ENCODE measurements at regions not wholly inside any gene's neighbourhood (a gene's known extent, or its start where the extent isn't known, plus 50 kb on each side); places are given as distances from the start of the nearest gene placed in this dataset.

GRCh38 chr3:152709659-152710058 is 125.3 kb upstream of the P2RY1 start:
- TF ChIP-seq EZH2 (IDR thresholded peaks at IDR 0.05; ENCODE audit: low read length) (no peak), CTCF (optimal IDR thresholded peaks at IDR 0.05 in 1 of 3, IDR thresholded peaks at IDR 0.05 in 1 of 3, conservative IDR thresholded peaks at IDR 0.05 in 1 of 3; ENCODE audit: extremely low read depth in 1 of 3, insufficient read depth in 2 of 3, low read length in 3 of 3) (no peak)
- Histone ChIP-seq H3K9me3 (ENCODE audit: control insufficient read depth, low read depth, low read length) (no peaks in the 10 kb centered on the region), H3K9me1 (ENCODE audit: control insufficient read depth, extremely low read depth, insufficient read depth, low read length) (no peaks in the 10 kb centered on the region), H4K20me1 (ENCODE audit: control insufficient read depth, extremely low read depth, insufficient read depth, low read length) (no peaks in the 10 kb centered on the region), H3K4me3 (ENCODE audit: control insufficient read depth in 2 of 3, extremely low read depth in 1 of 3, insufficient read depth in 2 of 3, low read depth in 1 of 3, low read length in 3 of 3) (no peak overlapping the region), H3K27ac (ENCODE audit: control insufficient read depth, insufficient read depth, low read length) (no peak overlapping the region), H3K4me1 (ENCODE audit: control insufficient read depth, extremely low read depth, insufficient read depth, low read length) (peaks cover 3% of the 10 kb centered on the region), H3K9ac (ENCODE audit: control insufficient read depth, extremely low read depth, insufficient read depth, low read length) (no peak overlapping the region), H2AFZ (ENCODE audit: control insufficient read depth, low read length) (no peak overlapping the region), H3K4me2 (ENCODE audit: control insufficient read depth, extremely low read depth, insufficient read depth, low read depth, low read length) (no peak overlapping the region), H3K79me2 (ENCODE audit: control insufficient read depth, insufficient read depth, low read length) (no peaks in the 10 kb centered on the region), H3K27me3 (ENCODE audit: control insufficient read depth, extremely low read depth, insufficient read depth, low read length) (no peaks in the 10 kb centered on the region), H3K36me3 (ENCODE audit: control insufficient read depth in 2 of 2, extremely low read depth in 1 of 2, insufficient read depth in 2 of 2, low read length in 2 of 2) (no peaks in the 10 kb centered on the region)
- dilution Hi-C loops (cut with MboI; ENCODE audit: extremely low pct_ligation_motif_present, low sequenced_read_pairs), result no loop called here
- no peak for DNase-seq (ENCODE audit: low read depth, low spot score)
- FAIRE-seq, result no peak

GRCh38 chr3:152710549-152710948 is 124.4 kb upstream of the P2RY1 start:
- peaks cover 3% of the 10 kb centered on the region for H3K4me1 ChIP-seq (ENCODE audit: control insufficient read depth, extremely low read depth, insufficient read depth, low read length)
- no peak overlapping the region for H3K4me2 ChIP-seq (ENCODE audit: control insufficient read depth, extremely low read depth, insufficient read depth, low read depth, low read length)
- H3K79me2 ChIP-seq (ENCODE audit: control insufficient read depth, insufficient read depth, low read length), result no peaks in the 10 kb centered on the region
- no peak overlapping the region for H3K27ac ChIP-seq (ENCODE audit: control insufficient read depth, insufficient read depth, low read length)
- dilution Hi-C loops (cut with MboI; ENCODE audit: extremely low pct_ligation_motif_present, low sequenced_read_pairs), result no loop called here
- FAIRE-seq, result no peak
- H3K9me1 ChIP-seq (ENCODE audit: control insufficient read depth, extremely low read depth, insufficient read depth, low read length), result no peaks in the 10 kb centered on the region
- no peak overlapping the region for H3K9ac ChIP-seq (ENCODE audit: control insufficient read depth, extremely low read depth, insufficient read depth, low read length)
- no peak overlapping the region for H2AFZ ChIP-seq (ENCODE audit: control insufficient read depth, low read length)
- no peaks in the 10 kb centered on the region for H3K27me3 ChIP-seq (ENCODE audit: control insufficient read depth, extremely low read depth, insufficient read depth, low read length)
- no peaks in the 10 kb centered on the region for H3K36me3 ChIP-seq (ENCODE audit: control insufficient read depth in 2 of 2, extremely low read depth in 1 of 2, insufficient read depth in 2 of 2, low read length in 2 of 2)
- DNase-seq (ENCODE audit: low read depth, low spot score), result no peak
- H4K20me1 ChIP-seq (ENCODE audit: control insufficient read depth, extremely low read depth, insufficient read depth, low read length), result no peaks in the 10 kb centered on the region
- H3K9me3 ChIP-seq (ENCODE audit: control insufficient read depth, low read depth, low read length), result no peaks in the 10 kb centered on the region
- no peak overlapping the region for H3K4me3 ChIP-seq (ENCODE audit: control insufficient read depth in 2 of 3, extremely low read depth in 1 of 3, insufficient read depth in 2 of 3, low read depth in 1 of 3, low read length in 3 of 3)
- no peak for TF ChIP-seq EZH2 (IDR thresholded peaks at IDR 0.05; ENCODE audit: low read length)
- TF ChIP-seq CTCF (optimal IDR thresholded peaks at IDR 0.05 in 1 of 3, IDR thresholded peaks at IDR 0.05 in 1 of 3, conservative IDR thresholded peaks at IDR 0.05 in 1 of 3; ENCODE audit: extremely low read depth in 1 of 3, insufficient read depth in 2 of 3, low read length in 3 of 3), result no peak

Measured in keratinocyte (primary cell).